Thyroid gland (tissue), 4 donors: ENCODE measurements at regions not wholly inside any gene's neighbourhood (a gene's known extent, or its start where the extent isn't known, plus 50 kb on each side); places are given as distances from the start of the nearest gene placed in this dataset. TPM values are rescaled to one million over a fixed set of nuclear protein-coding genes. Genes with fewer than 3 reads are reported as not detected.

Experiments
- DNase-seq, 2 donors: peaks; one replicate each; pipeline ENCODE4 v3.0.0-alpha.2; 2019
- H3K27ac ChIP-seq, 3 donors: fragments of 200-600 bp; sonication (generic); 1 replicate in 2 of 3; 2 replicates in 1 of 3; pipeline ENCODE4 v1.5.1; 2016 to 2019; ENCODE audit warnings: mild to moderate bottlenecking in 1 of 3, moderate library complexity in 1 of 3
- H3K27me3 ChIP-seq: fragments of 200-600 bp; sonication (generic); one replicate; pipeline ENCODE4 v1.5.1; 2019
- H3K36me3 ChIP-seq, 2 donors: fragments of 200-600 bp; sonication (generic); one replicate each; pipeline ENCODE4 v1.5.1; 2016 to 2019
- H3K4me1 ChIP-seq, 2 donors: fragments of 200-600 bp; sonication (generic); one replicate each; pipeline ENCODE4 v1.5.1; 2017 to 2019
- H3K4me3 ChIP-seq, 3 donors: fragments of 200-600 bp; sonication (generic); replicated peaks in 1 of 3; 1 replicate in 2 of 3; 2 replicates in 1 of 3; pipeline ENCODE4 v1.5.1; 2016; ENCODE audit warnings: mild to moderate bottlenecking in 1 of 3
- H3K9me3 ChIP-seq: fragments of 200-600 bp; sonication (generic); one replicate; pipeline ENCODE4 v1.5.1; 2017
- POLR2A ChIP-seq, 2 donors: fragments of 450-650 bp; IDR thresholded peaks; one replicate each; pipeline ENCODE4 v1.6.1; 2017; ENCODE audit warnings: antibody characterized with exemption in 2 of 2, mild to moderate bottlenecking in 2 of 2, moderate library complexity in 1 of 2
- WGBS, 2 donors: methylation state at CpG; one replicate each; pipeline ENCODE4 v1.1.5; 2017; 5-methylcytosine and 5-hydroxymethylcytosine counted together
- intact Hi-C: fragments of 100-400 bp; cut with DNase I; formaldehyde crosslinking; loops from one replicate; pipeline ENCODE4 v1.15.1; 2023
- small RNA-seq: library from RNA; depleted of rRNA; stranded (forward); fragments of <200 nt; gene quantifications from one replicate; pipeline ENCODE3, GENCODE V24; 2016
- TF ChIP-seq, protein P1 (sequence below), 6 experiments: fragments of 200-600 bp in 3 of 6; fragments of 450-650 bp in 3 of 6; sonication (generic) in 3 of 6; IDR thresholded peaks; one replicate each; pipeline ENCODE4 v1.5.1; 2016 to 2019; ENCODE audit warnings: antibody characterized with exemption in 6 of 6, mild to moderate bottlenecking in 2 of 6, inconsistent platforms in 1 of 6, moderate library complexity in 1 of 6

DNA sequence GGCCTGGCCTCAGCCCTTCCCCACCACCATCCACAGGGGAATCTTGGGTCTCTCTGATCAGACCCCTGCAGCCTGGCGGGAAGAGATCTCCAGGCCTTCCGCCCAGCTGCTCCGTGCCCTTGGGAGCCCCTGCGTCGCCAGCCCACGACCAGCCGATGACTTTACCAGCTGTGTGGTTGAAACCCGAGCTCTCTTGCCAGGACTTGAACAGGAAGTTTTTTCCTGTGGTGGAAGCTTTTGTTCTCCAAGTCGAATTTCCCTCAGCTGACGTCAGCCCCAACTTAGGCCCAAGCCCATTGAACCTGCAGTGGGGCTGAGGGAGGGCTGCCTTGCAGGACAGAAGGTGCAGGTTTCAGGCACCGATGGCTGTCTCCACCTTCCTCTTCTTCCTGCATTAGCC is 51.7 kb upstream of the SMAD3 start:
- H3K9me3 ChIP-seq, result no peaks in the 10 kb centered on the region
- H3K36me3 ChIP-seq, result no peaks in the 10 kb centered on the region
- H3K27ac ChIP-seq, result no peak overlapping the region
- no peak for TF ChIP-seq POLR2A (IDR thresholded peaks at IDR 0.05)
- TF ChIP-seq, protein P1, sequence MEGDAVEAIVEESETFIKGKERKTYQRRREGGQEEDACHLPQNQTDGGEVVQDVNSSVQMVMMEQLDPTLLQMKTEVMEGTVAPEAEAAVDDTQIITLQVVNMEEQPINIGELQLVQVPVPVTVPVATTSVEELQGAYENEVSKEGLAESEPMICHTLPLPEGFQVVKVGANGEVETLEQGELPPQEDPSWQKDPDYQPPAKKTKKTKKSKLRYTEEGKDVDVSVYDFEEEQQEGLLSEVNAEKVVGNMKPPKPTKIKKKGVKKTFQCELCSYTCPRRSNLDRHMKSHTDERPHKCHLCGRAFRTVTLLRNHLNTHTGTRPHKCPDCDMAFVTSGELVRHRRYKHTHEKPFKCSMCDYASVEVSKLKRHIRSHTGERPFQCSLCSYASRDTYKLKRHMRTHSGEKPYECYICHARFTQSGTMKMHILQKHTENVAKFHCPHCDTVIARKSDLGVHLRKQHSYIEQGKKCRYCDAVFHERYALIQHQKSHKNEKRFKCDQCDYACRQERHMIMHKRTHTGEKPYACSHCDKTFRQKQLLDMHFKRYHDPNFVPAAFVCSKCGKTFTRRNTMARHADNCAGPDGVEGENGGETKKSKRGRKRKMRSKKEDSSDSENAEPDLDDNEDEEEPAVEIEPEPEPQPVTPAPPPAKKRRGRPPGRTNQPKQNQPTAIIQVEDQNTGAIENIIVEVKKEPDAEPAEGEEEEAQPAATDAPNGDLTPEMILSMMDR (IDR thresholded peaks at IDR 0.05), result no peak
- DNase-seq, result no peak
- intact Hi-C loops, result no loop called here
- 62 to 71% methylated on average over 10 to 11 of the region's 11 CpGs for WGBS, 2 donors
- H3K4me3 ChIP-seq, result no peak overlapping the region
- no peaks in the 10 kb centered on the region for H3K4me1 ChIP-seq
- H3K27me3 ChIP-seq, result no peaks in the 10 kb centered on the region

Small RNAs in the stretch of these regions (small RNA-seq; reads per million reads assigned to genes)
- not detected for gene HMGN2P47
